H1 (cell line): ENCODE measurements at regions not wholly inside any gene's neighbourhood (a gene's known extent, or its start where the extent isn't known, plus 50 kb on each side); places are given as distances from the start of the nearest gene placed in this dataset.

Experiments
- CHD2 ChIP-seq: IDR thresholded peaks from 2 replicates; pipeline ENCODE4 v1.6.1; 2012; ENCODE audit warnings: low read length, improper control_type of control experiment
- MAFK ChIP-seq: IDR thresholded peaks from 2 replicates; pipeline ENCODE4 v1.6.1; 2012; ENCODE audit warnings: low read depth, mild to moderate bottlenecking, improper control_type of control experiment, low read length
- SAP30 ChIP-seq: fragments of 300-600 bp; sonication (generic); IDR thresholded peaks from 2 replicates; pipeline ENCODE4 v1.7.1; 2012; ENCODE audit warnings: low read length, moderate library complexity, mild to moderate bottlenecking, inconsistent platforms; ENCODE audit not compliant: insufficient read depth, insufficient replicate concordance

- TF ChIP-seq SAP30 (no peak), CHD2 (no peak), MAFK (no peak)
These were observed 253.0 kb downstream of the KTN1 start (continued) for GRCh38 chr14:55832974-55833373.
